ENCODE measurements at regions not wholly inside any gene's neighbourhood (a gene's known extent, or its start where the extent isn't known, plus 50 kb on each side); places are given as distances from the start of the nearest gene placed in this dataset.

GRCh38 chr4:18463987-18464559, 442.5 kb upstream of the LCORL start:
- Histone ChIP-seq H3K27me3 (ENCODE audit: control insufficient read depth in 2 of 2, insufficient read depth in 2 of 2, low read length in 2 of 2) (no peaks in the 10 kb centered on the region), H3K9me3 (replicated peaks in 1 of 2; ENCODE audit: control insufficient read depth in 1 of 2, insufficient read depth in 1 of 2, low read length in 2 of 2) (peaks cover 4 to 7% of the 10 kb centered on the region in 2 donors), H3K4me2 (replicated peaks; ENCODE audit: extremely low read depth, low read length, poor library complexity, severe bottlenecking) (no peak overlapping the region), H2AFZ (ENCODE audit: insufficient read depth, low read depth, low read length, poor library complexity, severe bottlenecking) (no peak overlapping the region), H3K4me1 (ENCODE audit: control insufficient read depth in 1 of 2, insufficient read depth in 2 of 2, low read length in 2 of 2) (no peaks in the 10 kb centered on the region), H3K9ac (ENCODE audit: insufficient read depth, low read length, poor library complexity, severe bottlenecking) (no peak overlapping the region), H4K20me1 (ENCODE audit: insufficient read depth, low read length) (no peaks in the 10 kb centered on the region), H3K4me3 (replicated peaks in 1 of 3; ENCODE audit: low read depth in 2 of 3, low read length in 3 of 3) (no peak overlapping the region), H3K27ac (ENCODE audit: low read depth in 1 of 2, low read length in 2 of 2) (no peak overlapping the region), H3K36me3 (replicated peaks in 1 of 2; ENCODE audit: control insufficient read depth in 1 of 2, insufficient read depth in 2 of 2, low read length in 2 of 2) (no peaks in the 10 kb centered on the region), H3K79me2 (ENCODE audit: insufficient read depth, low read length) (no peaks in the 10 kb centered on the region)
- H3K9me3 Mint-ChIP-seq = peaks cover 0 to 5% (median 3%) of the 10 kb centered on the region in 7 donors
- no peak for TF ChIP-seq CTCF (IDR thresholded peaks at IDR 0.05)
- DNase-seq = no peak
- no peaks in the 10 kb centered on the region for H3K36me3 Mint-ChIP-seq
- intact Hi-C loops (cut with micrococcal nuclease) = no loop called here
- H3K27me3 Mint-ChIP-seq (ENCODE audit: low read depth in 3 of 3) = peaks cover 0 to 2% (median 0%) of the 10 kb centered on the region in 3 donors
- H3K4me1 Mint-ChIP-seq = no peaks in the 10 kb centered on the region
- WGBS (ENCODE audit: insufficient coverage) = 78% methylated on average over 4 of the region's 4 CpGs
- H3K4me3 Mint-ChIP-seq = no peak overlapping the region
- no peak overlapping the region for H3K27ac Mint-ChIP-seq

GRCh38 chr4:18458465-18458864, 436.9 kb upstream of the LCORL start:
- Mint-ChIP-seq H3K36me3 (no peaks in the 10 kb centered on the region), H3K4me3 (no peak overlapping the region)
- H3K9ac ChIP-seq (ENCODE audit: insufficient read depth, low read length, poor library complexity, severe bottlenecking) = no peak overlapping the region

More at GRCh38 chr4:18458465-18458864, 436.9 kb upstream of the LCORL start:
- no peaks in the 10 kb centered on the region for H3K27me3 Mint-ChIP-seq (ENCODE audit: low read depth in 3 of 3)
- H2AFZ ChIP-seq (ENCODE audit: insufficient read depth, low read depth, low read length, poor library complexity, severe bottlenecking) = no peak overlapping the region
- H3K9me3 ChIP-seq (replicated peaks in 1 of 2; ENCODE audit: control insufficient read depth in 1 of 2, insufficient read depth in 1 of 2, low read length in 2 of 2) = peaks cover 4 to 8% of the 10 kb centered on the region in 2 donors
- no peak overlapping the region for H3K4me3 ChIP-seq (replicated peaks in 1 of 3; ENCODE audit: low read depth in 2 of 3, low read length in 3 of 3)
- H3K36me3 ChIP-seq (replicated peaks in 1 of 2; ENCODE audit: control insufficient read depth in 1 of 2, insufficient read depth in 2 of 2, low read length in 2 of 2) = no peaks in the 10 kb centered on the region
- no peaks in the 10 kb centered on the region for H3K27me3 ChIP-seq (ENCODE audit: control insufficient read depth in 2 of 2, insufficient read depth in 2 of 2, low read length in 2 of 2)
- no peak for TF ChIP-seq CTCF (IDR thresholded peaks at IDR 0.05)
- H3K79me2 ChIP-seq (ENCODE audit: insufficient read depth, low read length) = no peaks in the 10 kb centered on the region
- H3K9me3 Mint-ChIP-seq = peaks cover 0 to 7% (median 0%) of the 10 kb centered on the region in 7 donors
- no peak overlapping the region for H3K27ac Mint-ChIP-seq
- intact Hi-C loops (cut with micrococcal nuclease) = no loop called here
- H3K4me1 ChIP-seq (ENCODE audit: control insufficient read depth in 1 of 2, insufficient read depth in 2 of 2, low read length in 2 of 2) = no peaks in the 10 kb centered on the region
- H3K4me2 ChIP-seq (replicated peaks; ENCODE audit: extremely low read depth, low read length, poor library complexity, severe bottlenecking) = no peak overlapping the region
- 87% methylated on average over 2 of the region's 3 CpGs for WGBS (ENCODE audit: insufficient coverage)
- H4K20me1 ChIP-seq (ENCODE audit: insufficient read depth, low read length) = no peaks in the 10 kb centered on the region
- no peak overlapping the region for H3K27ac ChIP-seq (ENCODE audit: low read depth in 1 of 2, low read length in 2 of 2)
- H3K4me1 Mint-ChIP-seq = no peaks in the 10 kb centered on the region
- DNase-seq = no peak
